KMS-11 (cell line): ENCODE measurements at regions not wholly inside any gene's neighbourhood (a gene's known extent, or its start where the extent isn't known, plus 50 kb on each side); places are given as distances from the start of the nearest gene placed in this dataset.

ENCODE experiments used
- H2AFZ ChIP-seq: fragments of 200-600 bp; sonication (generic); 2 replicates; pipeline ENCODE4 v1.6.1; 2016; ENCODE audit warnings: antibody characterized with exemption, mixed run types, low read depth
- H3K27ac ChIP-seq: fragments of 200-600 bp; sonication (generic); 2 replicates; pipeline ENCODE4 v1.6.1; 2016; ENCODE audit warnings: mild to moderate bottlenecking, mixed run types
- H3K27me3 ChIP-seq: fragments of 200-600 bp; sonication (generic); 2 replicates; pipeline ENCODE4 v1.6.1; 2017; ENCODE audit warnings: mild to moderate bottlenecking, low read depth, mixed run types, moderate library complexity; ENCODE audit not compliant: insufficient read depth
- H3K36me3 ChIP-seq: fragments of 200-600 bp; sonication (generic); 2 replicates; pipeline ENCODE4 v1.6.1; 2017; ENCODE audit warnings: mild to moderate bottlenecking, mixed run types; ENCODE audit not compliant: insufficient read depth
- H3K4me1 ChIP-seq: fragments of 200-600 bp; sonication (generic); 2 replicates; pipeline ENCODE4 v1.6.1; 2016; ENCODE audit warnings: mild to moderate bottlenecking, low read depth, mixed run types; ENCODE audit not compliant: poor library complexity, severe bottlenecking
- H3K4me2 ChIP-seq: fragments of 200-600 bp; sonication (generic); 2 replicates; pipeline ENCODE4 v1.7.0; 2016; ENCODE audit warnings: mild to moderate bottlenecking, mixed run types
- H3K4me3 ChIP-seq: fragments of 200-600 bp; sonication (generic); IDR thresholded peaks from 2 replicates; pipeline ENCODE4 v1.6.1; 2017; ENCODE audit warnings: low read depth, low read length, mixed read lengths; ENCODE audit not compliant: insufficient read depth
- H3K79me2 ChIP-seq: fragments of 200-600 bp; sonication (generic); 2 replicates; pipeline ENCODE4 v1.6.1; 2016; ENCODE audit warnings: low read depth, mixed run types; ENCODE audit not compliant: insufficient read depth
- H3K9ac ChIP-seq: fragments of 200-600 bp; sonication (generic); 2 replicates; pipeline ENCODE4 v1.6.1; 2016; ENCODE audit warnings: mild to moderate bottlenecking, mixed run types
- H4K20me1 ChIP-seq: fragments of 200-600 bp; sonication (generic); 2 replicates; pipeline ENCODE4 v1.6.1; 2016; ENCODE audit warnings: mild to moderate bottlenecking, mixed run types; ENCODE audit not compliant: insufficient read depth
- CTCF ChIP-seq: fragments of 200-600 bp; sonication (generic); conservative IDR thresholded peaks from 2 replicates; pipeline ENCODE4 v1.6.1; 2017; ENCODE audit warnings: low read depth, mild to moderate bottlenecking, antibody characterized with exemption, low read length, moderate library complexity, mixed read lengths

GRCh38 chr10:106083572-106083971 lies 1080.9 kb downstream of the SORCS1 start:
- no peak overlapping the region for H3K4me2 ChIP-seq
- H3K9ac ChIP-seq = no peak overlapping the region
- no peaks in the 10 kb centered on the region for H3K27me3 ChIP-seq
- H3K27ac ChIP-seq = no peak overlapping the region
- no peaks in the 10 kb centered on the region for H4K20me1 ChIP-seq
- no peaks in the 10 kb centered on the region for H3K36me3 ChIP-seq
- no peak overlapping the region for H2AFZ ChIP-seq
- H3K79me2 ChIP-seq = no peaks in the 10 kb centered on the region
- no peak for TF ChIP-seq CTCF
- H3K4me3 ChIP-seq = no peak overlapping the region
- peaks cover 8% of the 10 kb centered on the region for H3K4me1 ChIP-seq

- Histone ChIP-seq H3K9ac (no peak overlapping the region), H3K36me3 (no peaks in the 10 kb centered on the region), H3K79me2 (no peaks in the 10 kb centered on the region), H3K27me3 (no peaks in the 10 kb centered on the region), H3K27ac (no peak overlapping the region), H2AFZ (no peak overlapping the region), H3K4me2 (no peak overlapping the region), H3K4me1 (peaks cover 8% of the 10 kb centered on the region), H4K20me1 (no peaks in the 10 kb centered on the region), H3K4me3 (no peak overlapping the region)
- TF ChIP-seq CTCF = no peak
Measured at GRCh38 chr10:106082865-106083264, 1081.6 kb downstream of the SORCS1 start.

GRCh38 chr10:106078895-106079576 lies 1085.5 kb downstream of the SORCS1 start:
- H3K4me1 ChIP-seq = peaks cover 8% of the 10 kb centered on the region
- no peak for TF ChIP-seq CTCF
- no peak overlapping the region for H2AFZ ChIP-seq
- peak overlapping the region; percentile 11; the same call in 1 of the 2 replicates for H3K4me2 ChIP-seq
- H3K27me3 ChIP-seq = no peaks in the 10 kb centered on the region
- no peaks in the 10 kb centered on the region for H3K79me2 ChIP-seq
- H4K20me1 ChIP-seq = no peaks in the 10 kb centered on the region
- H3K9ac ChIP-seq = no peak overlapping the region
- H3K4me3 ChIP-seq = no peak overlapping the region
- H3K27ac ChIP-seq = peak overlapping the region; percentile 38
- no peaks in the 10 kb centered on the region for H3K36me3 ChIP-seq

- Histone ChIP-seq H3K4me3 (no peak overlapping the region), H3K4me2 (no peak overlapping the region), H3K79me2 (no peaks in the 10 kb centered on the region), H3K4me1 (peaks cover 8% of the 10 kb centered on the region), H2AFZ (no peak overlapping the region), H3K9ac (no peak overlapping the region), H3K27me3 (no peaks in the 10 kb centered on the region), H3K27ac (no peak overlapping the region), H4K20me1 (no peaks in the 10 kb centered on the region), H3K36me3 (no peaks in the 10 kb centered on the region)
- no peak for TF ChIP-seq CTCF
Measured at GRCh38 chr10:106076496-106076895, 1088.0 kb downstream of the SORCS1 start.
